ENCODE measurements at regions not wholly inside any gene's neighbourhood (a gene's known extent, or its start where the extent isn't known, plus 50 kb on each side); places are given as distances from the start of the nearest gene placed in this dataset.

GRCh38 chr9:89792189-89793123 is 187.6 kb downstream of the GADD45G start:
- TF ChIP-seq CTCF (IDR thresholded peaks at IDR 0.05; ENCODE audit: unreplicated experiment) = no peak
- Mint-ChIP-seq H3K36me3 (ENCODE audit: insufficient read depth) (no peaks in the 10 kb centered on the region), H3K9me3 (ENCODE audit: low read depth) (no peaks in the 10 kb centered on the region), H3K4me3 (ENCODE audit: low read depth) (no peak overlapping the region), H3K27me3 (peaks cover 19% of the 10 kb centered on the region), H3K4me1 (ENCODE audit: low read depth) (peaks cover 9% of the 10 kb centered on the region), H3K27ac (no peak overlapping the region)
- no peak for DNase-seq (ENCODE audit: low spot score, unreplicated experiment)

- no peak overlapping the region for H3K4me3 Mint-ChIP-seq (ENCODE audit: low read depth)
- H3K9me3 Mint-ChIP-seq (ENCODE audit: low read depth) = no peaks in the 10 kb centered on the region
- peaks cover 9% of the 10 kb centered on the region for H3K4me1 Mint-ChIP-seq (ENCODE audit: low read depth)
- DNase-seq (ENCODE audit: low spot score, unreplicated experiment) = no peak
- no peak overlapping the region for H3K27ac Mint-ChIP-seq
- H3K27me3 Mint-ChIP-seq = peaks cover 19% of the 10 kb centered on the region
- TF ChIP-seq CTCF (IDR thresholded peaks at IDR 0.05; ENCODE audit: unreplicated experiment) = no peak
- no peaks in the 10 kb centered on the region for H3K36me3 Mint-ChIP-seq (ENCODE audit: insufficient read depth)
Observed at GRCh38 chr9:89793124-89793495, 188.3 kb downstream of the GADD45G start.

- no peak for TF ChIP-seq CTCF (IDR thresholded peaks at IDR 0.05; ENCODE audit: unreplicated experiment)
- Mint-ChIP-seq H3K9me3 (ENCODE audit: low read depth) (no peaks in the 10 kb centered on the region), H3K27me3 (peaks cover 19% of the 10 kb centered on the region), H3K36me3 (ENCODE audit: insufficient read depth) (no peaks in the 10 kb centered on the region), H3K27ac (no peak overlapping the region), H3K4me1 (ENCODE audit: low read depth) (peaks cover 9% of the 10 kb centered on the region), H3K4me3 (ENCODE audit: low read depth) (no peak overlapping the region)
- DNase-seq (ENCODE audit: low spot score, unreplicated experiment) = no peak
Observed at GRCh38 chr9:89793551-89793950, 188.7 kb downstream of the GADD45G start.

- H3K27me3 Mint-ChIP-seq = peaks cover 18% of the 10 kb centered on the region
- no peaks in the 10 kb centered on the region for H3K36me3 Mint-ChIP-seq (ENCODE audit: insufficient read depth)
- H3K4me1 Mint-ChIP-seq (ENCODE audit: low read depth) = peaks cover 12% of the 10 kb centered on the region
- no peak overlapping the region for H3K27ac Mint-ChIP-seq
- H3K9me3 Mint-ChIP-seq (ENCODE audit: low read depth) = no peaks in the 10 kb centered on the region
- no peak overlapping the region for H3K4me3 Mint-ChIP-seq (ENCODE audit: low read depth)
- no peak for TF ChIP-seq CTCF (IDR thresholded peaks at IDR 0.05; ENCODE audit: unreplicated experiment)
- DNase-seq (ENCODE audit: low spot score, unreplicated experiment) = no peak
Observed at GRCh38 chr9:89794918-89795317, 190.1 kb downstream of the GADD45G start.

- TF ChIP-seq CTCF (IDR thresholded peaks at IDR 0.05; ENCODE audit: unreplicated experiment) = no peak
- Mint-ChIP-seq H3K4me1 (ENCODE audit: low read depth) (peaks cover 12% of the 10 kb centered on the region), H3K36me3 (ENCODE audit: insufficient read depth) (no peaks in the 10 kb centered on the region), H3K9me3 (ENCODE audit: low read depth) (no peaks in the 10 kb centered on the region), H3K27me3 (peaks cover 17% of the 10 kb centered on the region), H3K27ac (no peak overlapping the region), H3K4me3 (ENCODE audit: low read depth) (no peak overlapping the region)
- no peak for DNase-seq (ENCODE audit: low spot score, unreplicated experiment)
Observed at GRCh38 chr9:89795538-89796195, 190.9 kb downstream of the GADD45G start.
